IMR-90 (cell line): ENCODE measurements at regions not wholly inside any gene's neighbourhood (a gene's known extent, or its start where the extent isn't known, plus 50 kb on each side); places are given as distances from the start of the nearest gene placed in this dataset.

Source experiments
- ATAC-seq: fragments of 200-7000 bp; cut with Tn5 transposase; 2 replicates; pipeline ENCODE4 v1.9.1; 2020; ENCODE audit warnings: low read depth, mild to moderate bottlenecking, moderate library complexity
- BruUV-seq: library from RNA; stranded (reverse); fragments of 400-500 nt; replicated peaks from 2 replicates; lab custom pipeline; 2021; lab: Mats Ljungman, UMichigan
- CTCF ChIA-PET: fragments of 300-600 bp; formaldehyde crosslinking; extraction: SDS; loops from one replicate; lab custom pipeline; 2021; ENCODE audit warnings: antibody characterized with exemption; lab: Yijun Ruan, JAX
- POLR2A ChIA-PET: fragments of 300-600 bp; sonication (Branson Sonifier 250); formaldehyde crosslinking; loops from one replicate; lab custom pipeline; 2022; ENCODE audit warnings: antibody characterized with exemption; ENCODE audit not compliant: unreplicated experiment; lab: Charles Lee
- DNase-seq: peaks from one replicate; pipeline ENCODE4 v3.0.0; 2013
- H2AFZ ChIP-seq: replicated peaks from 2 replicates; pipeline ENCODE3; 2013; ENCODE audit warnings: low read length, mild to moderate bottlenecking; ENCODE audit not compliant: poor library complexity
- H2AK5ac ChIP-seq: 2 replicates; pipeline ENCODE4 v1.6.1; 2013; ENCODE audit warnings: low read depth, low read length, inconsistent platforms
- H2AK9ac ChIP-seq: replicated peaks from 2 replicates; pipeline ENCODE3; 2013; ENCODE audit warnings: mild to moderate bottlenecking, low read depth, low read length, moderate library complexity; ENCODE audit not compliant: poor library complexity
- H2BK120ac ChIP-seq: 2 replicates; pipeline ENCODE4 v1.6.1; 2013; ENCODE audit warnings: low read depth, low read length, inconsistent platforms
- H2BK15ac ChIP-seq: 3 replicates; pipeline ENCODE4 v1.6.1; 2013; ENCODE audit warnings: low read depth, low read length, inconsistent platforms
- H2BK20ac ChIP-seq: 2 replicates; pipeline ENCODE4 v1.6.1; 2013; ENCODE audit warnings: low read depth, mild to moderate bottlenecking, inconsistent platforms, low read length, moderate library complexity
- H2BK5ac ChIP-seq: 2 replicates; pipeline ENCODE4 v1.6.1; 2013; ENCODE audit warnings: mild to moderate bottlenecking, low read depth, low read length, inconsistent platforms; ENCODE audit not compliant: poor library complexity, severe bottlenecking
- H3K14ac ChIP-seq: replicated peaks from 2 replicates; pipeline ENCODE4 v1.6.1; 2013; ENCODE audit warnings: low read depth, low read length, inconsistent platforms
- H3K18ac ChIP-seq: 2 replicates; pipeline ENCODE4 v1.6.1; 2013; ENCODE audit warnings: low read depth, low read length, control low read depth
- H3K23ac ChIP-seq: 2 replicates; pipeline ENCODE4 v1.6.1; 2013; ENCODE audit warnings: low read depth, low read length, inconsistent platforms
- H3K27ac ChIP-seq: 2 replicates; pipeline ENCODE4 v1.5.1; 2013; ENCODE audit warnings: mild to moderate bottlenecking, control low read depth, low read length; ENCODE audit not compliant: insufficient read depth
- H3K27me3 ChIP-seq: 2 replicates; pipeline ENCODE4 v1.6.1; 2013; ENCODE audit warnings: low read length; ENCODE audit not compliant: control insufficient read depth, insufficient read depth
- H3K36me3 ChIP-seq: 2 replicates; pipeline ENCODE4 v1.6.1; 2013; ENCODE audit warnings: low read length, mixed read lengths; ENCODE audit not compliant: control insufficient read depth, insufficient read depth
- H3K4ac ChIP-seq: 2 replicates; pipeline ENCODE4 v1.6.1; 2013; ENCODE audit warnings: low read depth, low read length, inconsistent platforms
- H3K4me1 ChIP-seq: 2 replicates; pipeline ENCODE4 v1.6.1; 2013; ENCODE audit warnings: low read length, mixed read lengths; ENCODE audit not compliant: control insufficient read depth, insufficient read depth
- H3K4me2 ChIP-seq: 2 replicates; pipeline ENCODE4 v1.6.1; 2013; ENCODE audit warnings: low read depth, mild to moderate bottlenecking, control low read depth, low read length, moderate library complexity
- H3K4me3 ChIP-seq: 2 replicates; pipeline ENCODE4 v1.5.1; 2013; ENCODE audit warnings: low read depth, mild to moderate bottlenecking, control low read depth, low read length, moderate library complexity; ENCODE audit not compliant: insufficient read depth
- H3K56ac ChIP-seq: 2 replicates; pipeline ENCODE4 v1.6.1; 2013; ENCODE audit warnings: low read length, inconsistent platforms; ENCODE audit not compliant: insufficient read depth; ENCODE audit errors: extremely low read depth
- H3K79me1 ChIP-seq, 2 experiments: 2 replicates each; pipeline ENCODE4 v1.6.1; 2013; ENCODE audit warnings: low read length in 2 of 2, inconsistent platforms in 1 of 2, low read depth in 1 of 2
- H3K9ac ChIP-seq: 2 replicates; pipeline ENCODE4 v1.6.1; 2013; ENCODE audit warnings: low read depth, low read length, control low read depth
- H3K9me1 ChIP-seq: 2 replicates; pipeline ENCODE4 v1.6.1; 2013; ENCODE audit warnings: low read length, inconsistent platforms; ENCODE audit not compliant: insufficient read depth
- H3K9me3 ChIP-seq: 2 replicates; pipeline ENCODE4 v1.6.1; 2013; ENCODE audit warnings: low read length; ENCODE audit not compliant: control insufficient read depth, insufficient read depth
- H4K20me1 ChIP-seq: 2 replicates; pipeline ENCODE4 v1.6.1; 2013; ENCODE audit warnings: low read length, inconsistent platforms; ENCODE audit not compliant: insufficient read depth
- H4K5ac ChIP-seq: 2 replicates; pipeline ENCODE4 v1.6.1; 2013; ENCODE audit warnings: mild to moderate bottlenecking, low read depth, low read length, control low read depth
- H4K8ac ChIP-seq, 2 experiments: 2 replicates each; pipeline ENCODE4 v1.6.1; 2013; ENCODE audit warnings: low read depth in 2 of 2, low read length in 2 of 2, control low read depth in 1 of 2, inconsistent platforms in 1 of 2
- H4K91ac ChIP-seq: 2 replicates; pipeline ENCODE4 v1.6.1; 2013; ENCODE audit warnings: low read depth, low read length, inconsistent platforms; ENCODE audit not compliant: insufficient read depth
- BHLHE40 ChIP-seq: fragments of 150-350 bp; IDR thresholded peaks from 2 replicates; pipeline ENCODE4 v1.6.1; 2016; ENCODE audit warnings: mild to moderate bottlenecking, low read depth, low read length
- CEBPB ChIP-seq: IDR thresholded peaks from 2 replicates; pipeline ENCODE4 v1.6.1; 2012; ENCODE audit warnings: low read depth, low read length, improper control_type of control experiment
- CHD1 ChIP-seq: IDR thresholded peaks from 2 replicates; pipeline ENCODE4 v1.6.1; 2012; ENCODE audit warnings: low read depth, low read length, improper control_type of control experiment
- FOS ChIP-seq: fragments of 150-350 bp; IDR thresholded peaks from 2 replicates; pipeline ENCODE4 v1.6.1; 2016; ENCODE audit warnings: low read depth, low read length
- MAFK ChIP-seq: IDR thresholded peaks from 2 replicates; pipeline ENCODE4 v1.6.1; 2012; ENCODE audit warnings: low read depth, low read length, improper control_type of control experiment
- MAZ ChIP-seq: IDR thresholded peaks from 2 replicates; pipeline ENCODE4 v1.6.1; 2012; ENCODE audit warnings: low read depth, mild to moderate bottlenecking, low read length, improper control_type of control experiment, moderate library complexity, borderline replicate concordance
- MXI1 ChIP-seq: IDR thresholded peaks from 2 replicates; pipeline ENCODE4 v1.6.1; 2012; ENCODE audit warnings: low read depth, mild to moderate bottlenecking, low read length, moderate library complexity, borderline replicate concordance
- NFE2L2 ChIP-seq: fragments of 150-350 bp; IDR thresholded peaks from 2 replicates; pipeline ENCODE4 v1.6.1; 2016; ENCODE audit warnings: low read depth, mild to moderate bottlenecking, low read length
- POLR2A ChIP-seq: IDR thresholded peaks from 2 replicates; pipeline ENCODE4 v1.6.1; 2012; ENCODE audit warnings: mild to moderate bottlenecking, low read depth, low read length
- RAD21 ChIP-seq: IDR thresholded peaks from 2 replicates; pipeline ENCODE4 v1.6.1; 2012; ENCODE audit warnings: low read length, improper control_type of control experiment
- RCOR1 ChIP-seq: IDR thresholded peaks from 2 replicates; pipeline ENCODE4 v1.6.1; 2012; ENCODE audit warnings: mild to moderate bottlenecking, low read length, improper control_type of control experiment; ENCODE audit not compliant: insufficient replicate concordance
- RFX5 ChIP-seq: IDR thresholded peaks from 2 replicates; pipeline ENCODE4 v1.8.0; 2012; ENCODE audit warnings: low read depth, mild to moderate bottlenecking, low read length, moderate library complexity
- SMC3 ChIP-seq: fragments of 150-350 bp; IDR thresholded peaks from 2 replicates; pipeline ENCODE4 v1.6.1; 2016; ENCODE audit warnings: low read depth, mild to moderate bottlenecking, antibody characterized with exemption, low read length, moderate library complexity
- WGBS, 2 experiments: methylation state at CpG; one replicate each; pipeline versions ENCODE4 v1.1.5 to v1.1.7; 2013; ENCODE audit warnings: missing lambda C conversion rate in 2 of 2; ENCODE audit not compliant: insufficient read length in 1 of 2; ENCODE audit errors: extremely low coverage in 2 of 2; 5-methylcytosine and 5-hydroxymethylcytosine counted together
- dilution Hi-C: fragments of 300-500 bp; cut with HindIII; formaldehyde crosslinking; loops from one replicate; pipeline ENCODE4 v1.14.3; 2018; ENCODE audit warnings: low sequenced_read_pairs; ENCODE audit not compliant: unreplicated experiment
- in situ Hi-C: fragments of 300-500 bp; cut with MboI; formaldehyde crosslinking; loops from 3 replicates; pipeline ENCODE4 v1.14.3; 2019; ENCODE audit warnings: low sequenced_read_pairs, inconsistent platforms, mixed read lengths
- intact Hi-C: fragments of 100-400 bp; cut with micrococcal nuclease; formaldehyde crosslinking; loops from 2 replicates; pipeline ENCODE4 v1.10.0; 2022
- TF ChIP-seq, protein P1 (sequence below): fragments of 150-350 bp; IDR thresholded peaks from 2 replicates; pipeline ENCODE4 v1.6.1; 2017; ENCODE audit warnings: mild to moderate bottlenecking, antibody characterized with exemption, low read length, low read depth
- TF ChIP-seq, protein P2 (sequence below): conservative IDR thresholded peaks from 2 replicates; pipeline ENCODE4 v1.5.1; 2012; ENCODE audit warnings: mild to moderate bottlenecking, low read depth, low read length, improper control_type of control experiment
- TF ChIP-seq, protein P3 (sequence below): fragments of 150-350 bp; IDR thresholded peaks from 2 replicates; pipeline ENCODE4 v1.6.1; 2016; ENCODE audit warnings: low read depth, mild to moderate bottlenecking, low read length, moderate library complexity, borderline replicate concordance

DNA sequence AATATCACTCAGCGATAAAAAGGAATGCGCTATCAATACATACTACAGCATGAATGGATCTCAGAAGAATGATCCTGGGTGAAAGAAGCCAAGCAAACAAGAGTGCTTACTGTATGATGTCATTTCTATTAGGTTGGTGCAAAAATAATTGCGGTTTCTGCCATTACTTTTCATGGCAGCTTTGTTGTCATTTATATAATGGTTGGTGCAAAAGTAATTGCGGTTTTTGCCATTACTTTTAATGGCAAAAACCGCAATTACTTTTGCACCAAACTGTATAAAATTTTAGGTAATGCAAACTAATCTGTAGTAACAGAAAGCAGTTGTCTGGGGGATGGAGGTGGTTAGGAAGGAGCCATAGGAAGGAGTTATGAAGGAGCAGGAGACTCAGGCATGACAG, 318.3 kb upstream of the ZMIZ1 start:
- H3K27ac ChIP-seq = no peak overlapping the region
- ATAC-seq (no peak), DNase-seq (no peak)

More for the DNA sequence above, 318.3 kb upstream of the ZMIZ1 start:
- Histone ChIP-seq H4K20me1 (no peaks in the 10 kb centered on the region), H3K9me1 (no peaks in the 10 kb centered on the region; the same call in 1 of the 2 replicates), H3K4ac (no peak overlapping the region), H4K91ac (no peak overlapping the region), H2AK9ac (no peak overlapping the region), H3K9ac (no peak overlapping the region), H3K56ac (no peak overlapping the region), H3K23ac (no peak overlapping the region), H3K27me3 (peaks cover 10% of the 10 kb centered on the region), H4K5ac (no peak overlapping the region), H3K4me1 (peaks cover 12% of the 10 kb centered on the region), H2BK120ac (no peak overlapping the region), H3K14ac (no peak overlapping the region), H3K4me2 (no peak overlapping the region), H4K8ac (no peak overlapping the region), H3K36me3 (no peaks in the 10 kb centered on the region), H3K18ac (no peak overlapping the region), H2AK5ac (no peak overlapping the region), H3K79me1 (no peaks in the 10 kb centered on the region), H2BK20ac (no peak overlapping the region), H3K4me3 (no peak overlapping the region), H2AFZ (no peak overlapping the region), H3K9me3 (no peaks in the 10 kb centered on the region), H2BK15ac (no peak overlapping the region), H2BK5ac (no peak overlapping the region)
- dilution Hi-C loops (no loop called here), in situ Hi-C loops (no loop called here), intact Hi-C loops (loop anchor here (10.0 kb wide), 1 partner anchor 706 kb away; no protein-coding TSS in a partner anchor)
- no TSS peak for BruUV-seq
- no CpG with 5 or more reads among the region's 5 CpGs for WGBS, 2 experiments
- TF ChIP-seq CHD1 = no peak
- no peak for TF ChIP-seq BHLHE40
- no peak for TF ChIP-seq NFE2L2
- no peak for TF ChIP-seq MAFK
- TF ChIP-seq CEBPB = no peak
- TF ChIP-seq FOS = no peak
- TF ChIP-seq, protein P1, sequence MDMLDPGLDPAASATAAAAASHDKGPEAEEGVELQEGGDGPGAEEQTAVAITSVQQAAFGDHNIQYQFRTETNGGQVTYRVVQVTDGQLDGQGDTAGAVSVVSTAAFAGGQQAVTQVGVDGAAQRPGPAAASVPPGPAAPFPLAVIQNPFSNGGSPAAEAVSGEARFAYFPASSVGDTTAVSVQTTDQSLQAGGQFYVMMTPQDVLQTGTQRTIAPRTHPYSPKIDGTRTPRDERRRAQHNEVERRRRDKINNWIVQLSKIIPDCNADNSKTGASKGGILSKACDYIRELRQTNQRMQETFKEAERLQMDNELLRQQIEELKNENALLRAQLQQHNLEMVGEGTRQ = no peak
- no peak for TF ChIP-seq MXI1
- TF ChIP-seq POLR2A = no peak
- TF ChIP-seq, protein P2, sequence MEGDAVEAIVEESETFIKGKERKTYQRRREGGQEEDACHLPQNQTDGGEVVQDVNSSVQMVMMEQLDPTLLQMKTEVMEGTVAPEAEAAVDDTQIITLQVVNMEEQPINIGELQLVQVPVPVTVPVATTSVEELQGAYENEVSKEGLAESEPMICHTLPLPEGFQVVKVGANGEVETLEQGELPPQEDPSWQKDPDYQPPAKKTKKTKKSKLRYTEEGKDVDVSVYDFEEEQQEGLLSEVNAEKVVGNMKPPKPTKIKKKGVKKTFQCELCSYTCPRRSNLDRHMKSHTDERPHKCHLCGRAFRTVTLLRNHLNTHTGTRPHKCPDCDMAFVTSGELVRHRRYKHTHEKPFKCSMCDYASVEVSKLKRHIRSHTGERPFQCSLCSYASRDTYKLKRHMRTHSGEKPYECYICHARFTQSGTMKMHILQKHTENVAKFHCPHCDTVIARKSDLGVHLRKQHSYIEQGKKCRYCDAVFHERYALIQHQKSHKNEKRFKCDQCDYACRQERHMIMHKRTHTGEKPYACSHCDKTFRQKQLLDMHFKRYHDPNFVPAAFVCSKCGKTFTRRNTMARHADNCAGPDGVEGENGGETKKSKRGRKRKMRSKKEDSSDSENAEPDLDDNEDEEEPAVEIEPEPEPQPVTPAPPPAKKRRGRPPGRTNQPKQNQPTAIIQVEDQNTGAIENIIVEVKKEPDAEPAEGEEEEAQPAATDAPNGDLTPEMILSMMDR = no peak
- no peak for TF ChIP-seq RFX5
- TF ChIP-seq, protein P3, sequence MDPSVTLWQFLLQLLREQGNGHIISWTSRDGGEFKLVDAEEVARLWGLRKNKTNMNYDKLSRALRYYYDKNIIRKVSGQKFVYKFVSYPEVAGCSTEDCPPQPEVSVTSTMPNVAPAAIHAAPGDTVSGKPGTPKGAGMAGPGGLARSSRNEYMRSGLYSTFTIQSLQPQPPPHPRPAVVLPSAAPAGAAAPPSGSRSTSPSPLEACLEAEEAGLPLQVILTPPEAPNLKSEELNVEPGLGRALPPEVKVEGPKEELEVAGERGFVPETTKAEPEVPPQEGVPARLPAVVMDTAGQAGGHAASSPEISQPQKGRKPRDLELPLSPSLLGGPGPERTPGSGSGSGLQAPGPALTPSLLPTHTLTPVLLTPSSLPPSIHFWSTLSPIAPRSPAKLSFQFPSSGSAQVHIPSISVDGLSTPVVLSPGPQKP = no peak
- TF ChIP-seq RCOR1 = no peak
- no peak for TF ChIP-seq SMC3
- TF ChIP-seq MAZ = no peak
- TF ChIP-seq RAD21 = no peak
- ChIA-PET POLR2A (no interaction called here), CTCF (no interaction called here)
